ENCODE measurements at regions not wholly inside any gene's neighbourhood (a gene's known extent, or its start where the extent isn't known, plus 50 kb on each side); places are given as distances from the start of the nearest gene placed in this dataset.

GRCh38 chr17:70321352-70321751 is 152.0 kb downstream of the KCNJ2 start (continued):
- TF ChIP-seq CTCF (conservative IDR thresholded peaks at IDR 0.05; ENCODE audit: low read depth in 2 of 2) = no peak
- TF ChIP-seq ZNF114 (CRISPR knock-in tag; IDR thresholded peaks at IDR 0.05) = no peak
- TF ChIP-seq POLR2AphosphoS5 (IDR thresholded peaks at IDR 0.05; ENCODE audit: low read depth) = no peak

- no peaks in the 10 kb centered on the region for H3K9me3 Mint-ChIP-seq
- H3K36me3 Mint-ChIP-seq (ENCODE audit: low read depth) = no peaks in the 10 kb centered on the region
- Histone ChIP-seq H3K4me2 (no peak overlapping the region), H3K4me3 (no peak overlapping the region), H3K79me2 (replicated peaks; ENCODE audit: insufficient read depth) (no peaks in the 10 kb centered on the region), H3K36me3 (ENCODE audit: insufficient read depth) (no peaks in the 10 kb centered on the region), H3K9me2 (ENCODE audit: insufficient read depth) (no peaks in the 10 kb centered on the region), H4K20me1 (replicated peaks; ENCODE audit: insufficient read depth) (no peaks in the 10 kb centered on the region), H3F3A (replicated peaks; ENCODE audit: low read depth) (no peaks in the 10 kb centered on the region), H3K27ac (ENCODE audit: low read depth) (no peak overlapping the region), H3K27me3 (ENCODE audit: insufficient read depth) (no peaks in the 10 kb centered on the region), H3K4me1 (ENCODE audit: insufficient read depth) (no peaks in the 10 kb centered on the region; the same call in 1 of the 2 replicates), H2AFZ (no peak overlapping the region)
- DNase-seq (ENCODE audit: low spot score) (no peak), ATAC-seq (no peak)
- no peak overlapping the region for H3K4me3 Mint-ChIP-seq
- H3K4me1 Mint-ChIP-seq = peaks cover 6% of the 10 kb centered on the region
- peaks cover 9% of the 10 kb centered on the region for H3K27me3 Mint-ChIP-seq (ENCODE audit: insufficient read depth, low read depth, poor library complexity)
- no peak overlapping the region for H3K27ac Mint-ChIP-seq
- TF ChIP-seq ETS1 (IDR thresholded peaks at IDR 0.05) = no peak
- TF ChIP-seq JUNB (IDR thresholded peaks at IDR 0.05; ENCODE audit: unreplicated experiment) = no peak
- TF ChIP-seq EZH2 (IDR thresholded peaks at IDR 0.05; ENCODE audit: low read depth, unreplicated experiment) = no peak
- no peak for TF ChIP-seq ZNF331 (CRISPR knock-in tag; IDR thresholded peaks at IDR 0.05; ENCODE audit: low read depth)
- no peak for TF ChIP-seq ZNF462 (CRISPR knock-in tag; IDR thresholded peaks at IDR 0.05)
- no peak for TF ChIP-seq CTCF (conservative IDR thresholded peaks at IDR 0.05; ENCODE audit: low read depth in 2 of 2)
- no peak for TF ChIP-seq STAT1 (IDR thresholded peaks at IDR 0.05; ENCODE audit: unreplicated experiment)
- no peak for TF ChIP-seq REST (IDR thresholded peaks at IDR 0.05; ENCODE audit: unreplicated experiment)
- no peak for TF ChIP-seq CREB1 (CRISPR knock-in tag; IDR thresholded peaks at IDR 0.05; ENCODE audit: low read depth)
Measured at GRCh38 chr17:70323269-70323668, 153.9 kb downstream of the KCNJ2 start.

Measured in GM23338 (cell line).